Caco-2 (cell line): ENCODE measurements at regions not wholly inside any gene's neighbourhood (a gene's known extent, or its start where the extent isn't known, plus 50 kb on each side); places are given as distances from the start of the nearest gene placed in this dataset.

Source experiments
- BruUV-seq: library from RNA; stranded (reverse); fragments of 400-500 nt; replicated peaks from 2 replicates; lab custom pipeline; 2021; lab: Mats Ljungman, UMichigan
- CTCF ChIA-PET: fragments of 300-600 bp; sonication (Branson Sonifier 250); formaldehyde crosslinking; loops from one replicate; lab custom pipeline; 2022; ENCODE audit warnings: antibody characterized with exemption; lab: Charles Lee
- POLR2A ChIA-PET: fragments of 300-600 bp; sonication (Branson Sonifier 250); formaldehyde crosslinking; loops from one replicate; lab custom pipeline; 2022; ENCODE audit warnings: antibody characterized with exemption; lab: Charles Lee
- DNase-seq, 2 experiments: peaks; one replicate each; pipeline versions ENCODE4 v3.0.0 to v3.0.0-alpha.2; 2020 to 2022
- H3K27me3 ChIP-seq: replicated peaks from 2 replicates; pipeline ENCODE4 v1.6.0; 2011; ENCODE audit warnings: low read length; ENCODE audit not compliant: control insufficient read depth, insufficient read depth
- H3K36me3 ChIP-seq: 2 replicates; pipeline ENCODE4 v1.5.1; 2011; ENCODE audit warnings: low read length; ENCODE audit not compliant: control insufficient read depth, insufficient read depth
- H3K4me1 ChIP-seq: fragments of 250-450 bp; sonication (Bioruptor Pico); 2 replicates; pipeline ENCODE4 v1.5.1; 2020; ENCODE audit warnings: mild to moderate bottlenecking
- H3K4me3 ChIP-seq: 2 replicates; pipeline ENCODE4 v1.5.1; 2011; ENCODE audit warnings: low read depth, mild to moderate bottlenecking, control low read depth, low read length
- H3K9me3 ChIP-seq: fragments of 250-450 bp; sonication (Bioruptor Pico); 2 replicates; pipeline ENCODE4 v1.5.1; 2020; ENCODE audit warnings: mild to moderate bottlenecking, moderate library complexity
- H3K27ac Mint-ChIP-seq: one replicate; pipeline ENCODE4 v1.8.0; 2022; ENCODE audit warnings: mixed read lengths; ENCODE audit not compliant: unreplicated experiment
- H3K27me3 Mint-ChIP-seq: one replicate; pipeline ENCODE4 v1.8.0; 2022; ENCODE audit warnings: mixed read lengths; ENCODE audit not compliant: insufficient read depth, unreplicated experiment
- H3K36me3 Mint-ChIP-seq: one replicate; pipeline ENCODE4 v1.8.0; 2022; ENCODE audit warnings: mild to moderate bottlenecking, mixed read lengths; ENCODE audit not compliant: insufficient read depth, unreplicated experiment
- H3K4me1 Mint-ChIP-seq: one replicate; pipeline ENCODE4 v1.8.0; 2022; ENCODE audit warnings: low read depth, mixed read lengths; ENCODE audit not compliant: unreplicated experiment
- H3K4me3 Mint-ChIP-seq: one replicate; pipeline ENCODE4 v1.8.0; 2022; ENCODE audit warnings: mild to moderate bottlenecking, moderate library complexity, mixed read lengths; ENCODE audit not compliant: unreplicated experiment
- H3K9me3 Mint-ChIP-seq: one replicate; pipeline ENCODE4 v1.8.0; 2022; ENCODE audit warnings: mixed read lengths; ENCODE audit not compliant: unreplicated experiment
- intact Hi-C: fragments of 100-400 bp; cut with micrococcal nuclease; formaldehyde crosslinking; loops from one replicate; pipeline ENCODE4 v1.10.0; 2022; ENCODE audit not compliant: unreplicated experiment
- TF ChIP-seq, protein P1 (sequence below), 2 experiments: fragments of 200-600 bp in 1 of 2; IDR thresholded peaks; 1 replicate in 1 of 2; 2 replicates in 1 of 2; pipeline versions ENCODE4 v1.5.1 to v1.8.0; 2011 to 2022; ENCODE audit warnings: antibody characterized with exemption in 1 of 2, control low read depth in 1 of 2, inconsistent platforms in 1 of 2, low read depth in 1 of 2, low read length in 1 of 2, mild to moderate bottlenecking in 1 of 2, moderate library complexity in 1 of 2; ENCODE audit not compliant: insufficient read depth in 1 of 2, severe bottlenecking in 1 of 2, unreplicated experiment in 1 of 2

DNA sequence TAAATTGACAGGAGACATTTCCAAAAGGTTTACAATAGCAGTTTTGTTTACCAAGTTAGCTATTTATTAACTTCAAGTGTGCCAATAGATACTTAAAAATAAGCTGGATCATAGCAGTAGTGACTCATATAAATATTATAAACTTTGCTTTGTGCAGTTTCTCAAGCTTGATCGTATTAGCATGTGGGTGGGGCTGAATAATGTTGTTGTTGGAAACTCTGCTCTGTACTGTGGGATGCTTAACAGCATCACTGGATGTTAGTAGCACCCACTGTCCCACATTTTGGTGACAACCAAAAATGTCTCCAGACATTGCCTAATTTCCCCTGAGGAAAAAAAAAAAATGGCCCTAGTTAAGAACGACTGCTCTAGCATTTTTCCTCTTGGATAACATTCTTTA lies 855.2 kb upstream of the ADGRL3 start:
- CTCF ChIA-PET = no interaction called here
- H3K4me3 ChIP-seq = no peak overlapping the region
- no peaks in the 10 kb centered on the region for H3K4me1 ChIP-seq
- Mint-ChIP-seq H3K36me3 (no peaks in the 10 kb centered on the region), H3K4me3 (no peak overlapping the region), H3K27ac (no peak overlapping the region), H3K9me3 (no peaks in the 10 kb centered on the region), H3K4me1 (no peaks in the 10 kb centered on the region), H3K27me3 (no peaks in the 10 kb centered on the region)
- H3K36me3 ChIP-seq = no peaks in the 10 kb centered on the region
- BruUV-seq = no TSS peak
- H3K27me3 ChIP-seq = no peaks in the 10 kb centered on the region
- no peaks in the 10 kb centered on the region for H3K9me3 ChIP-seq
- intact Hi-C loops = no loop called here
- TF ChIP-seq, protein P1, sequence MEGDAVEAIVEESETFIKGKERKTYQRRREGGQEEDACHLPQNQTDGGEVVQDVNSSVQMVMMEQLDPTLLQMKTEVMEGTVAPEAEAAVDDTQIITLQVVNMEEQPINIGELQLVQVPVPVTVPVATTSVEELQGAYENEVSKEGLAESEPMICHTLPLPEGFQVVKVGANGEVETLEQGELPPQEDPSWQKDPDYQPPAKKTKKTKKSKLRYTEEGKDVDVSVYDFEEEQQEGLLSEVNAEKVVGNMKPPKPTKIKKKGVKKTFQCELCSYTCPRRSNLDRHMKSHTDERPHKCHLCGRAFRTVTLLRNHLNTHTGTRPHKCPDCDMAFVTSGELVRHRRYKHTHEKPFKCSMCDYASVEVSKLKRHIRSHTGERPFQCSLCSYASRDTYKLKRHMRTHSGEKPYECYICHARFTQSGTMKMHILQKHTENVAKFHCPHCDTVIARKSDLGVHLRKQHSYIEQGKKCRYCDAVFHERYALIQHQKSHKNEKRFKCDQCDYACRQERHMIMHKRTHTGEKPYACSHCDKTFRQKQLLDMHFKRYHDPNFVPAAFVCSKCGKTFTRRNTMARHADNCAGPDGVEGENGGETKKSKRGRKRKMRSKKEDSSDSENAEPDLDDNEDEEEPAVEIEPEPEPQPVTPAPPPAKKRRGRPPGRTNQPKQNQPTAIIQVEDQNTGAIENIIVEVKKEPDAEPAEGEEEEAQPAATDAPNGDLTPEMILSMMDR (IDR thresholded peaks at IDR 0.05; ENCODE audit: insufficient read depth in 1 of 2, low read depth in 1 of 2, low read length in 1 of 2, severe bottlenecking in 1 of 2, unreplicated experiment in 1 of 2) = no peak
- POLR2A ChIA-PET = no interaction called here
- DNase-seq = no peak

- Histone ChIP-seq H3K4me3 (no peak overlapping the region), H3K9me3 (no peaks in the 10 kb centered on the region), H3K4me1 (no peaks in the 10 kb centered on the region), H3K36me3 (no peaks in the 10 kb centered on the region), H3K27me3 (no peaks in the 10 kb centered on the region)
- Mint-ChIP-seq H3K27me3 (no peaks in the 10 kb centered on the region), H3K9me3 (no peaks in the 10 kb centered on the region), H3K4me1 (no peaks in the 10 kb centered on the region), H3K27ac (no peak overlapping the region), H3K4me3 (no peak overlapping the region), H3K36me3 (no peaks in the 10 kb centered on the region)
- no peak for DNase-seq
- ChIA-PET CTCF (no interaction called here), POLR2A (no interaction called here)
- no TSS peak for BruUV-seq
- TF ChIP-seq, protein P1 (IDR thresholded peaks at IDR 0.05; ENCODE audit: insufficient read depth in 1 of 2, low read depth in 1 of 2, low read length in 1 of 2, severe bottlenecking in 1 of 2, unreplicated experiment in 1 of 2) = no peak
- intact Hi-C loops = no loop called here
Measured at GRCh38 chr4:60345392-60345791, 854.7 kb upstream of the ADGRL3 start.

GRCh38 chr4:60359746-60360367 lies 840.3 kb upstream of the ADGRL3 start:
- TF ChIP-seq, protein P1 (IDR thresholded peaks at IDR 0.05; ENCODE audit: insufficient read depth in 1 of 2, low read depth in 1 of 2, low read length in 1 of 2, severe bottlenecking in 1 of 2, unreplicated experiment in 1 of 2) = no peak
- BruUV-seq = no TSS peak
- Histone ChIP-seq H3K36me3 (no peaks in the 10 kb centered on the region), H3K27me3 (no peaks in the 10 kb centered on the region), H3K4me1 (no peaks in the 10 kb centered on the region), H3K4me3 (no peak overlapping the region), H3K9me3 (no peaks in the 10 kb centered on the region)
- no peak for DNase-seq
- intact Hi-C loops = no loop called here
- Mint-ChIP-seq H3K9me3 (peaks cover 10% of the 10 kb centered on the region), H3K36me3 (no peaks in the 10 kb centered on the region), H3K4me3 (no peak overlapping the region), H3K27me3 (no peaks in the 10 kb centered on the region), H3K27ac (no peak overlapping the region), H3K4me1 (no peaks in the 10 kb centered on the region)
- POLR2A ChIA-PET = no interaction called here
- CTCF ChIA-PET = no interaction called here
